Upper lobe of right lung (tissue), 1 donor: ENCODE measurements at regions not wholly inside any gene's neighbourhood (a gene's known extent, or its start where the extent isn't known, plus 50 kb on each side); places are given as distances from the start of the nearest gene placed in this dataset.

ENCODE experiments used
- ATAC-seq: fragments of 200-7000 bp; cut with Tn5 transposase; one replicate; pipeline ENCODE4 v1.9.1; 2020; ENCODE audit warnings: mild to moderate bottlenecking, moderate library complexity
- DNase-seq: peaks from one replicate; pipeline ENCODE4 v3.0.0-alpha.2; 2020
- H3K27ac ChIP-seq: fragments of 200-600 bp; one replicate; pipeline ENCODE4 v1.8.0; 2022
- H3K27me3 ChIP-seq: fragments of 200-600 bp; one replicate; pipeline ENCODE4 v1.8.0; 2022; ENCODE audit warnings: mild to moderate bottlenecking
- H3K36me3 ChIP-seq: fragments of 200-600 bp; one replicate; pipeline ENCODE4 v1.8.0; 2022
- H3K4me1 ChIP-seq: fragments of 200-600 bp; one replicate; pipeline ENCODE4 v1.8.0; 2022
- H3K4me3 ChIP-seq: fragments of 200-600 bp; one replicate; pipeline ENCODE4 v1.8.0; 2022; ENCODE audit warnings: mild to moderate bottlenecking
- H3K9me3 ChIP-seq: fragments of 200-600 bp; one replicate; pipeline ENCODE4 v1.8.0; 2022
- intact Hi-C: fragments of 100-400 bp; cut with DNase I; formaldehyde crosslinking; loops from one replicate; pipeline ENCODE4 v1.11.0; 2022
- TF ChIP-seq, protein P1 (sequence below): fragments of 200-600 bp; IDR thresholded peaks from one replicate; pipeline ENCODE4 v1.8.0; 2022; ENCODE audit warnings: antibody characterized with exemption
- donor health status: DM: no; HTN: yes; CAD: no; lungs with severe emphysema.

DNA sequence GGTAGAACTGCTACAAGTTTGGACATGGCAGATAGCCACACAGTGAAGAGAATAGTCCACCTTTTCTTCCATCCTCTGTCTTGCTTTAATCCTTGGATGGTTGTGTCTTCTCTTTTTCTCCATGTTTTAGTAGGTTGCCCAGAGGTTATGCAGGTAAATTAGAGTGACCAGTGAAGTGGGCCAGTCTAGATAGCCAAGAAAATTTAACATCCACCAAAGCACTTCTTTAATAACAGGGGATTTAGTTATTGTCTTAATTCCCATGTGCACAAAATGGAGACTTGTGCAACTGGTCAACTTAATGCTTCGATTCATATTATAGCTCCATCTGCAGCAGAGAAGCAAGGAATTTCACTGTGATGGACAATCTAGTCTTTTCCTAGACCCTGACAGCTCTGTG lies 58.8 kb upstream of the RCN1 start:
- no peaks in the 10 kb centered on the region for H3K36me3 ChIP-seq
- intact Hi-C loops = no loop called here
- no peaks in the 10 kb centered on the region for H3K27me3 ChIP-seq
- TF ChIP-seq, protein P1, sequence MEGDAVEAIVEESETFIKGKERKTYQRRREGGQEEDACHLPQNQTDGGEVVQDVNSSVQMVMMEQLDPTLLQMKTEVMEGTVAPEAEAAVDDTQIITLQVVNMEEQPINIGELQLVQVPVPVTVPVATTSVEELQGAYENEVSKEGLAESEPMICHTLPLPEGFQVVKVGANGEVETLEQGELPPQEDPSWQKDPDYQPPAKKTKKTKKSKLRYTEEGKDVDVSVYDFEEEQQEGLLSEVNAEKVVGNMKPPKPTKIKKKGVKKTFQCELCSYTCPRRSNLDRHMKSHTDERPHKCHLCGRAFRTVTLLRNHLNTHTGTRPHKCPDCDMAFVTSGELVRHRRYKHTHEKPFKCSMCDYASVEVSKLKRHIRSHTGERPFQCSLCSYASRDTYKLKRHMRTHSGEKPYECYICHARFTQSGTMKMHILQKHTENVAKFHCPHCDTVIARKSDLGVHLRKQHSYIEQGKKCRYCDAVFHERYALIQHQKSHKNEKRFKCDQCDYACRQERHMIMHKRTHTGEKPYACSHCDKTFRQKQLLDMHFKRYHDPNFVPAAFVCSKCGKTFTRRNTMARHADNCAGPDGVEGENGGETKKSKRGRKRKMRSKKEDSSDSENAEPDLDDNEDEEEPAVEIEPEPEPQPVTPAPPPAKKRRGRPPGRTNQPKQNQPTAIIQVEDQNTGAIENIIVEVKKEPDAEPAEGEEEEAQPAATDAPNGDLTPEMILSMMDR = no peak
- no peak for DNase-seq
- no peak overlapping the region for H3K4me3 ChIP-seq
- H3K4me1 ChIP-seq = no peaks in the 10 kb centered on the region
- H3K9me3 ChIP-seq = no peaks in the 10 kb centered on the region
- H3K27ac ChIP-seq = no peak overlapping the region
- no peak for ATAC-seq

DNA sequence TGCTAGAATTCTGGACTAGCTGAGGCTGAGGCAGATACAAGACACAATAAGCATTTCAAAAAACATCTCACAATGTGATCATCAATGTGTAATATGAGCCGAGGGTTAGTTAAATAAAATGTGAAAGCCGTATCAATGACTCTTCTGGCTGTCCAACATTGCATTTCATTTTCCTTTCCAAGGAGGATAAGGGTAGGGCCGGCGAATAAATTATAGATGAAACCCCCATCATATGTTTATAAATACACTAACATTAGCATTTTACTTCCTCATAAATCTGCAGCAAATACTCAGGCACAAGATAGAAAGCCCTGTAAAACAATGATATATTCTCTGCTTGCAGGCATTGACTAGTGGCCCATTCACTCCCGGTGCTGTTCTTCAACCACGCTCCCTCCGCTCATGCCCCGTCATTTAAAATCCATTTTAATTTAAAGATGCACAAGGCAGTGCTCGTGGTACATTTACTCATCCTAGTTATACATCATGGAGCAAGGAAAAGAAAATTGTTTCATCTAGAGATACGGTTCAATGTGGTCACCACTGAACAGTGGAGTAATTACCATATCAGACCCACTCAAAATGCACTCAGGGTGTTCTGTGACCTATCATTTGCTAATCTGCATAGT lies 59.9 kb upstream of the RCN1 start:
- intact Hi-C loops = no loop called here
- Histone ChIP-seq H3K27ac (no peak overlapping the region), H3K36me3 (no peaks in the 10 kb centered on the region), H3K27me3 (no peaks in the 10 kb centered on the region), H3K4me3 (no peak overlapping the region), H3K9me3 (no peaks in the 10 kb centered on the region), H3K4me1 (no peaks in the 10 kb centered on the region)
- DNase-seq (no peak), ATAC-seq (no peak)
- TF ChIP-seq, protein P1 = no peak

DNA sequence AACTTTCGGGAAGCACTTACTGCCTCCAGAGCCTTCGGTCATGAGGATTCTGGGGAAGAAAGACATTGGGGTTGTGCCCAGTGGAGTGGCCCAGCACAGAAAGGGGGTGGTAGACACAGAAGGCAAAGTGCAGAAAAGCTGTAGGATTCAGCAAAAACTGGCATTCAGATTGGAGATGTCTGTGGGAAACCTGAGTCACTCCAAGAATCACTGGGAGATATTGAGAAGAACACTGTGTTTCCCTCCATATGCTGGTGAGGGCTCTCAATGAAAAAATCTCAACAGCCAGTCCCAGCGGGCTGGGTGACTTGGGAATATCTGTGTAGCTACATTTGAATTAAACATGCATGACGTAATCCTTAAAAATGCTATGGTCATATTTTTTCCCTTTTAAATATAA lies 61.2 kb upstream of the RCN1 start:
- intact Hi-C loops = no loop called here
- H3K4me1 ChIP-seq = no peaks in the 10 kb centered on the region
- H3K36me3 ChIP-seq = no peaks in the 10 kb centered on the region
- DNase-seq (no peak), ATAC-seq (no peak)
- no peaks in the 10 kb centered on the region for H3K9me3 ChIP-seq
- no peak overlapping the region for H3K27ac ChIP-seq
- H3K4me3 ChIP-seq = no peak overlapping the region
- H3K27me3 ChIP-seq = no peaks in the 10 kb centered on the region
- TF ChIP-seq, protein P1 = no peak

DNA sequence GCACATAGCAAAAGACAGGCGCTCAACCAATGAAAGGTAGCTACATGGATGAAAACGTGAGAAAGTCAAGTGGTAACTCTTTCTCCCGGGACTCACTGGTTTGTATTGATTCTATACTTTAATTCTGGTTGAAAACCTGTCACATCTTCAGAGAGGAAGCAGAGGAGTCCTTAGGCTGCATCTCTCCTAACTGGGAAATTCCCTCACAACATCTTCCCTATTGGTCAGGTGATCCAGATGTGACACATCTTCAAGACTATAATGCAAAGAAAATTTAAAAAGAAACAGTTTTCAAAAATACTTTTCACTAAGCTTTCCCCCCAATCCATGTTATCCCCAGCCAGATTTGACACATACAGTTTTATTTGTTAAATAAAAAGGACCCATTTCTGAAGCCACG lies 62.7 kb upstream of the RCN1 start:
- Histone ChIP-seq H3K4me1 (no peaks in the 10 kb centered on the region), H3K36me3 (no peaks in the 10 kb centered on the region), H3K9me3 (no peaks in the 10 kb centered on the region), H3K4me3 (no peak overlapping the region), H3K27me3 (no peaks in the 10 kb centered on the region), H3K27ac (no peak overlapping the region)
- TF ChIP-seq, protein P1 = no peak
- DNase-seq = no peak
- intact Hi-C loops = no loop called here
- no peak for ATAC-seq

DNA sequence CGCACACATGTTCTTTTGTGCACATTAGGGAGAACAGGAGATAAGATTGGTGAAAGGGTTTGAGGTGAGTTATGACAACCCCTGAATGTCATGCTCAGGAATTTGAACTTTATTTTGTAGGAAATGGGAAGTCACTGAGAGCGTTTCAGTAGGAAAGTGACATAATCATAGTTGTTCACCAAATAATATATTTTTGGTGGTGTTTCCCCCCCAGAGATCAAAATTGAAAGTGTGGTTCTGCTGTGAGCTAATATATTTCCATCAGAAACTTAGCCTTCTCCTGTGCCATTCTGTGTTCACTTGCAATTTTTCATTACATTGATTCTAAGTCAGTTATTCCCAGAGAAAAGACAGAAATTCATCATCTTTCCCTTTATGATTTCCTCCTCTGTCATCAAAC lies 64.1 kb upstream of the RCN1 start:
- intact Hi-C loops = no loop called here
- Histone ChIP-seq H3K4me3 (no peak overlapping the region), H3K9me3 (no peaks in the 10 kb centered on the region), H3K27me3 (no peaks in the 10 kb centered on the region), H3K27ac (no peak overlapping the region), H3K36me3 (no peaks in the 10 kb centered on the region), H3K4me1 (no peaks in the 10 kb centered on the region)
- ATAC-seq (no peak), DNase-seq (no peak)
- TF ChIP-seq, protein P1 = no peak

DNA sequence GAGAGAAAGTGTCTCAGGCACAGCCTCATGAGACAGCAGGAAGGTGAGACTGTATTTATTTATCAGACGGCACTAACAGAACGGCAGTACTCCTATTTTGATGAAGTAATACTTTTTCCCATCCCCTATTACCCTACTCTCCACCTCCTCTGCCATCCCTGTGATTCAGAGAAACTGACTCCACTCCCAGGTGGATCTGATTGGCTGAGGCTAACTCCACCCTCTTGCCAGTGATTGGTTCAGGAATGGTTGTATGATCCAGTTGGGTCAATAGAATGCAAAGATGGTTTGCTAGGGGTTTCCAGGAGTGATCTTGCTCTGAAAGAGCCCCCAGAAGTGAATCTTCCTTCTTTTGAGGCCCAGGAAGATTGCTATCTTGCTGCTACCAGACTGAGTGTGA lies 65.9 kb upstream of the RCN1 start:
- no peaks in the 10 kb centered on the region for H3K9me3 ChIP-seq
- TF ChIP-seq, protein P1 = no peak
- DNase-seq = no peak
- no peaks in the 10 kb centered on the region for H3K27me3 ChIP-seq
- no peaks in the 10 kb centered on the region for H3K4me1 ChIP-seq
- no peak for ATAC-seq
- H3K4me3 ChIP-seq = no peak overlapping the region
- H3K27ac ChIP-seq = no peak overlapping the region
- H3K36me3 ChIP-seq = no peaks in the 10 kb centered on the region
- intact Hi-C loops = no loop called here
